ENCODE measurements at regions not wholly inside any gene's neighbourhood (a gene's known extent, or its start where the extent isn't known, plus 50 kb on each side); places are given as distances from the start of the nearest gene placed in this dataset.

GRCh38 chr11:87954476-87954875, 220.8 kb downstream of the RAB38 start:
- TF ChIP-seq CTCF (conservative IDR thresholded peaks at IDR 0.05; ENCODE audit: low read depth, low read length) (no peak), EZH2 (IDR thresholded peaks at IDR 0.05; ENCODE audit: low read length, unreplicated experiment) (no peak)

Measured in PC-3 (cell line).